ENCODE measurements at regions not wholly inside any gene's neighbourhood (a gene's known extent, or its start where the extent isn't known, plus 50 kb on each side); places are given as distances from the start of the nearest gene placed in this dataset.

DNA sequence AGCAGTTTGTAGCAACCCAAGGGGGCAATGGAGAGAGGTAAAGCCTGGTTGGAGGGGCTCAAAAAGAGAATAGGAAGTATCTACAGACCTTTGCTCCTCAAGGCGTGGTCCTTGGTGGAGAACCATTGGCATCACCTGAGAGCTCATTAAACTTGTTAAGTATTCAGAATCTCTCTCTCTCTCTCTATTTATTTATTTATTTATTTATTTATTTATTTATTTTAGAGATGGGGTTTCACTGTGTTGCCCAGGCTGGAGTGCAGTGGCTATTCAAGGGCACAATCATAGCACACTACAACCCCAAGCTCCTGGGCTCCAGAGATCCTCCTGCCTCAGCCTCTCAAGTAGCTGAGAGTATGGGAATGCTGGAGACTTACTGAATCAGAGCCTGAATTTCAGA, 193.1 kb upstream of the ADCY2 start:
- no peak overlapping the region for H3K4me2 ChIP-seq (replicated peaks; ENCODE audit: extremely low read depth, low read length, poor library complexity, severe bottlenecking)
- H3K4me3 Mint-ChIP-seq: no peak overlapping the region
- intact Hi-C loops (cut with micrococcal nuclease): no loop called here

GRCh38 chr5:7207979-7208378, 188.0 kb upstream of the ADCY2 start:
- DNase-seq: no peak
- peaks cover 10 to 19% (median 13%) of the 10 kb centered on the region in 7 donors for H3K9me3 Mint-ChIP-seq
- TF ChIP-seq CTCF (IDR thresholded peaks at IDR 0.05): no peak

More for the DNA sequence above, 193.1 kb upstream of the ADCY2 start:
- Histone ChIP-seq H4K20me1 (ENCODE audit: insufficient read depth, low read length) (no peaks in the 10 kb centered on the region), H3K27ac (ENCODE audit: low read depth in 1 of 2, low read length in 2 of 2) (no peak overlapping the region), H3K27me3 (ENCODE audit: control insufficient read depth in 2 of 2, insufficient read depth in 2 of 2, low read length in 2 of 2) (no peaks in the 10 kb centered on the region), H3K4me3 (replicated peaks in 1 of 3; ENCODE audit: low read depth in 2 of 3, low read length in 3 of 3) (no peak overlapping the region), H3K79me2 (ENCODE audit: insufficient read depth, low read length) (no peaks in the 10 kb centered on the region), H3K4me1 (ENCODE audit: control insufficient read depth in 1 of 2, insufficient read depth in 2 of 2, low read length in 2 of 2) (no peaks in the 10 kb centered on the region), H3K36me3 (replicated peaks in 1 of 2; ENCODE audit: control insufficient read depth in 1 of 2, insufficient read depth in 2 of 2, low read length in 2 of 2) (no peaks in the 10 kb centered on the region), H3K9ac (ENCODE audit: insufficient read depth, low read length, poor library complexity, severe bottlenecking) (no peak overlapping the region), H2AFZ (ENCODE audit: insufficient read depth, low read depth, low read length, poor library complexity, severe bottlenecking) (no peak overlapping the region), H3K9me3 (replicated peaks in 1 of 2; ENCODE audit: control insufficient read depth in 1 of 2, insufficient read depth in 1 of 2, low read length in 2 of 2) (peaks cover 6 to 13% of the 10 kb centered on the region in 2 donors)
- peaks cover 0 to 2% (median 2%) of the 10 kb centered on the region in 3 donors for H3K27me3 Mint-ChIP-seq (ENCODE audit: low read depth in 3 of 3)
- no CpG with 5 or more reads among the region's 1 CpG for WGBS (ENCODE audit: insufficient coverage)
- H3K36me3 Mint-ChIP-seq: no peaks in the 10 kb centered on the region
- no peak for TF ChIP-seq CTCF (IDR thresholded peaks at IDR 0.05)
- no peak overlapping the region for H3K27ac Mint-ChIP-seq
- H3K9me3 Mint-ChIP-seq: peaks cover 6 to 21% (median 15%) of the 10 kb centered on the region in 7 donors
- no peaks in the 10 kb centered on the region for H3K4me1 Mint-ChIP-seq
- DNase-seq: no peak

More at GRCh38 chr5:7207979-7208378, 188.0 kb upstream of the ADCY2 start:
- 90% methylated on average over 2 of the region's 2 CpGs for WGBS (ENCODE audit: insufficient coverage)
- H3K4me3 ChIP-seq (replicated peaks in 1 of 3; ENCODE audit: low read depth in 2 of 3, low read length in 3 of 3): no peak overlapping the region
- no peaks in the 10 kb centered on the region for H3K79me2 ChIP-seq (ENCODE audit: insufficient read depth, low read length)
- H3K9me3 ChIP-seq (replicated peaks in 1 of 2; ENCODE audit: control insufficient read depth in 1 of 2, insufficient read depth in 1 of 2, low read length in 2 of 2): peaks cover 0 to 12% of the 10 kb centered on the region in 2 donors
- Mint-ChIP-seq H3K4me3 (no peak overlapping the region), H3K27ac (peak overlapping the region in 1 of 7 donors; percentile 46), H3K27me3 (ENCODE audit: low read depth in 3 of 3) (peaks cover 0 to 2% (median 0%) of the 10 kb centered on the region in 3 donors), H3K36me3 (no peaks in the 10 kb centered on the region), H3K4me1 (no peaks in the 10 kb centered on the region)
- intact Hi-C loops (cut with micrococcal nuclease): no loop called here
- H4K20me1 ChIP-seq (ENCODE audit: insufficient read depth, low read length): no peaks in the 10 kb centered on the region
- no peaks in the 10 kb centered on the region for H3K36me3 ChIP-seq (replicated peaks in 1 of 2; ENCODE audit: control insufficient read depth in 1 of 2, insufficient read depth in 2 of 2, low read length in 2 of 2)
- no peaks in the 10 kb centered on the region for H3K4me1 ChIP-seq (ENCODE audit: control insufficient read depth in 1 of 2, insufficient read depth in 2 of 2, low read length in 2 of 2)
- no peak overlapping the region for H3K27ac ChIP-seq (ENCODE audit: low read depth in 1 of 2, low read length in 2 of 2)
- H3K27me3 ChIP-seq (ENCODE audit: control insufficient read depth in 2 of 2, insufficient read depth in 2 of 2, low read length in 2 of 2): no peaks in the 10 kb centered on the region
- no peak overlapping the region for H2AFZ ChIP-seq (ENCODE audit: insufficient read depth, low read depth, low read length, poor library complexity, severe bottlenecking)
- no peak overlapping the region for H3K9ac ChIP-seq (ENCODE audit: insufficient read depth, low read length, poor library complexity, severe bottlenecking)
- H3K4me2 ChIP-seq (replicated peaks; ENCODE audit: extremely low read depth, low read length, poor library complexity, severe bottlenecking): no peak overlapping the region
